Sciatic nerve (tissue), 2 donors: ENCODE measurements at regions not wholly inside any gene's neighbourhood (a gene's known extent, or its start where the extent isn't known, plus 50 kb on each side); places are given as distances from the start of the nearest gene placed in this dataset.
"Not testable (repeated sequence)": the region's sequence is repeated elsewhere in the genome, so short reads cannot be mapped to it uniquely, and the experiment has no call there.

Experiments used
- ATAC-seq: fragments of 200-7000 bp; cut with Tn5 transposase; one replicate; pipeline ENCODE4 v1.9.1; 2020; ENCODE audit warnings: mild to moderate bottlenecking, moderate library complexity
- DNase-seq: peaks from one replicate; pipeline ENCODE4 v3.0.0-alpha.2; 2020; ENCODE audit warnings: low spot score
- intact Hi-C: fragments of 100-400 bp; cut with DNase I; formaldehyde crosslinking; loops from one replicate; pipeline ENCODE4 v1.14.2; 2022
- donor health status: DM: no; HTN: no; CAD: no.
- donor health status: DM: no; HTN: no; CAD: no.

DNA sequence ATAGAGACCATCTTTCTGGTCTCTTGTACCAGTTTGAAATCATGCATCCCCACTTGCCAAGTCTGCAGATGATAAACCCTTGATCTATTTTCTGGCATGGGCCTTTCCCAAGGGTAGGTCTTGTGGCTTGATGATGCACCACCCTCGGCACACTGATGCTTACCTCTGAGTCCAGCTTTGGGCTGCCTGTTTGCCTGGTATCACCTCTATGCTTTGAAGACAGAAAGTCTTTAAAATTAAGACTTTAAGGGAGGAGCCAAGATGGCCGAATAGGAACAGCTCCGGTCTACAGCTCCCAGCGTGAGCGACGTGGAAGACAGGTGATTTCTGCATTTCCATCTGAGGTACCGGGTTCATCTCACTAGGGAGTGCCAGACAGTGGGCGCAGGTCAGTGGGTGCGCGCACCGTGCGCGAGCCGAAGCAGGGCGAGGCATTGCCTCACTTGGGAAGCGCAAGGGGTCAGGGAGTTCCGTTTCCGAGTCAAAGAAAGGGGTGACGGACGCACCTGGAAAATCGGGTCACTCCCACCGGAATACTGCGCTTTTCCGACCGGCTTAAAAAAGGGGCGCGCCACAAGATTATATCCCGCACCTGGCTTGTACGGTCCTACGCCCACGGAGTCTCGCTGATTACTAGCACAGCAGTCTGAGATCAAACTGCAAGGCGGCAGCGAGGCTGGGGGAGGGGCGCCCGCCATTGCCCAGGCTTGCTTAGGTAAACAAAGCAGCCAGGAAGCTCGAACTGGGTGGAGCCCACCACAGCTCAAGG lies 202.4 kb upstream of the MCHR2 start:
- DNase-seq, ATAC-seq, intact Hi-C loops: not testable (repeated sequence)

DNA sequence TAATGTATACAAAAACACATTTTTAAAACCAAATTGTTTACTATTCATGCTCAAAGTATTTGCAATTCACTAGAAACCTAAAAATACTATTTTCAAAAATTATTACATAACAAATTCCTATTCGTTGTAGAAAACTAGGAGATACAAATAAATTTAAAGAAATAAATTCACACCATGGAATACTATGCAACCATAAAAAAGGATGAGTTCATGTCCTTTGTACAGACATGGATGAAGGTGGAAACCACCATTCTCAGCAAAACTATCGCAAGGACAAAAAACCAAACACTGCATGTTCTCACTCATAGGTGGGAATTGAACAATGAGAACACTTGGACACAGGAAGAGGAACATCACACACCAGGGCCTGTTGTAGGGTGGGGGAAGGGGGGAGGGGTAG lies 201.2 kb upstream of the MCHR2 start:
- intact Hi-C loops, ATAC-seq, DNase-seq: not testable (repeated sequence)

DNA sequence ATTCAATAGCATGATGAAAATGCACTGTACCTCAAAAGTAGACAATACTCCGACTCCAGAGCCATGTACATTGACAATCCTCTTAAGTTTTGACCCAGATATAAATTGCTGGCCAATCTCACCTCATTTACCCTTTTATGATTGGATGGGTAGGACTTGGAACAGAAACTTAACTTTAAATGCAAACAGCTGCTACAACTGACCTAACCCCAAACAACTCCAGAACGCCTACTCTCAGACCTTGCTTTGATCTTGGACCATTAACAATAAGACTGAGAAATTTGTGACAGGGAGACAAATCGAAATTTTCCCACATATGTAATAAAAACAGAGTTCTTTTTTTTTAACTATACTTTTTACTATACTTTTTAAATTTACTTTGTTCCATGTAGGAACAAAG lies 200.5 kb upstream of the MCHR2 start:
- DNase-seq (no peak), ATAC-seq (no peak)
- intact Hi-C loops: no loop called here

DNA sequence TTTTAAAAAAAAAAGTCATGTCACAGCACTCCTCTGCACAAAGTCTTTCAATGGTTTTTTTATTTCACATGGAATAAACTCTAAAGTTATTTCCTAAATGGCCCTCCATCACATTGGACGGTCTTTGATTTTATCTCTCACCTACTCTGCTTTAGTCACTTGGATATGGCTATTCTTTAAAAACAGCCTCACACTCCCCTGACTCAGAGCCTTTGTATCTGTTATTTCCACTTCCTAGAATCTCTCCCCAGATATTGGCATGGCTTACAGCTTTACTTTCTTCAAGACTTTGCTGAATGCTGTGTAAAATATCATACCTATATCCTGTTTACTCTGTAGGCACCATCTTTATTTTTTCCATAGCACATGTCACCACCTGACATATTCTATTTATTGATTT lies 194.7 kb upstream of the MCHR2 start:
- intact Hi-C loops: no loop called here
- ATAC-seq: no peak
- no peak for DNase-seq

DNA sequence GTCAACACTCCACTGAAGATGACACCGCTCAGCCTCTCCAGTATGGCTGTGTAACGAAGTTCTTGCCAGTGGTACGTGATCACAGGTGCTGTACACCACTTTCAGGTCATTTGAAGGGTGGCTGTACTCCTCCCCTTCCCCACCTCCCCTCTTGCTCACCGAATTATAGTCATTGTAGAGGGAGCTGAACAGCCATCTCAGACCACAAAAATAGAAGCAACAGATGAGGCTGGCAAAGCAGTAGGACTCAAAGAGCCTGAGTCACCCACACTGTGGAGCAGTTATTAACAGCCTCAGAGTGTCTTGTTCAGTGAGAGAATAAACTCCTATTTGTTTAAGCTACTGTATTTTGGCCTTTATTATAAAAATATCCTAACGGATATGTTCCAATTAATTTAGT lies 192.5 kb upstream of the MCHR2 start:
- intact Hi-C loops: no loop called here
- ATAC-seq (no peak), DNase-seq (no peak)

DNA sequence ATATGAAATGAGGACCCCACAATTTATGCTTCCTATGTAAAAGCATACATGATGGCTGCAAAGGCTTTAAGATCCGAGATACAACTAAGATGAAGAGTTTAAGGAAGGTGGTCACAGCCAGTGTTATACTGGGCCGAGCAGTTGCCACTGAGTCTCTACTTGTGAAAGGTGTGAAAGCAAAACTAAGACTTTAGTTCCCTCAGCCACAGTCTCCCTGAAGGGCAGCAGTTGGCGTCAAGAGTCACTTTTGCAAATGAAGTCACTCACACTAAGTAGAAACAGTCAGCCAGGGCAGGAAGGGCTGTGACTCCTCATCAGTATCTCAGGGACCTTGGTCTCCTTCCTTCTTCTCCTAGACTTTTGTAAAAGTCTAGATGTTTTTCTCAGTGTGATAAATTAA lies 191.6 kb upstream of the MCHR2 start:
- ATAC-seq (no peak), DNase-seq (no peak)
- intact Hi-C loops: no loop called here

DNA sequence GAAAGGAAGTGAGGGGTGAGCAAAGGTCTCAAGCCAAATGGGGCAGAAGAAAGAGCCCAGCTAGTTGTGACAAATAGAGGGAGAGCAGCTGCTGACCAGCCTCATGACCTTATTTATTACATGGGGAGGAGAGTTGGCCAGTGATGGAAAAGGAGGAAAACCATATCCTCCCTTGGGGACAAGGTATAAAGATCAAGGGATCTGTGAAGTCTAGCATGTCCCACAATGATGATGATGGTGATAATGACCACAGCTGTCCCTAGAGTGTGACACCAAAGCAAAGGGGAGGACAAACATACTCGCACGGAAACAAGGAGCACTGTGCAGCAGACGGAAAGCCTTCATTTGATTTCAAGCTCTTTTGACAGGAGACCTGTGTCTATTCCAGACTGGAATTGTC lies 190.4 kb upstream of the MCHR2 start:
- intact Hi-C loops: no loop called here
- ATAC-seq (peak; percentile 30), DNase-seq (no peak)

DNA sequence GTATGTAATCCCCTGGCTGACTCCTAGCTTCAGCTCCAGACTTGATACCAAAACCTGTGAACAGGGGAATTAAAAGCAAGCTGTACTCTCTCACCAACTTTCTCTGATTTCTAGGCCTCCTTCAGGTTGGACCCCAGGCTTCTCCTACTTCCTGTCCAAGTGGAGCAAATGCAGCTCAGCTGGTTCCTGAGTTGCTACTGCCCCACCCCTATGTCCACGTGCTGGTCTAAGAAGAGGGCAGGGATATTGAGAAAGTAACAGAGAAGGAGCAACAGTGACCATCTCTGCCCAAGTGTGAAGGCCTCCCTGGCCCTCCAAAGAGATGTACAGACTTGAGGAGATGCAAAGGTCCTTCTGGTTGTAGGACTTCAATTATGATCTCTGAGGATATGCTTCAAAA lies 188.3 kb upstream of the MCHR2 start:
- intact Hi-C loops: no loop called here
- DNase-seq (no peak), ATAC-seq (no peak)

DNA sequence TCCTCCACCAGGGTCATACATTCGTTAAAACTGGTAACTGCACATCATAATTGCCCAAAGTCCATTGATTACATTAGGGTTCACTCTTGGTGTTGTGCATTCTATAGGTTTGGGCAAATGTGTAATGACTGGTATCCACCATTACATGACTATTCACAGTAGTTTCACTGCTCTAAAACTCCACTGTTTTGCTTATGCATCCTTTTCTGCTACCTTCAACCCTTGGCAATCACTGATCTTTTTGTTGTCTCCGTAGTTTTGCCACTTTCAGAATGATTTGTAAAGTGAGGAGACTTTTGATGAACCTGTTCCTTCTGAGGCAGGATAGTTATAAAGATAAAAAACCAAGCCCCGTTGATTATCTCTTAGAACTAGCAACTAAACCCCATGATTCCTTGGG lies 187.3 kb upstream of the MCHR2 start:
- intact Hi-C loops: no loop called here
- ATAC-seq (no peak), DNase-seq (no peak)

DNA sequence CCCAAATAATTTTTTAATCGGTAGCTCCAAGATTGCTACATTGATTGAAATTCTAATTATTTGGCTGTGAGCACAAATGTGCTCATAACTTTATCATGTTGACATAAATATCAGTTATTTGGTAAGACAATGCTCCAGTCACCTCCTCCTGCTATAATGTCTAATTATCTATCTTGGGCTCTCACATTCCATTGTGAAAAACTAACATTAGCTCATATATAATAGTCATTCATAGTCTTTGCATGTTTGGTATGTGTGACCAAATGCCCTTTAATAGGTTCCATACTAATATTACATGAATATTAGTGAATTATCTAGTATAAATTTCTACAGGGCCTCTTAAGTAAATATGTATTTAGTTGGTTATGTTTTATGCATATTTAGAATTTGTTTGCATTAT lies 185.6 kb upstream of the MCHR2 start:
- DNase-seq: no peak
- intact Hi-C loops: no loop called here
- no peak for ATAC-seq

DNA sequence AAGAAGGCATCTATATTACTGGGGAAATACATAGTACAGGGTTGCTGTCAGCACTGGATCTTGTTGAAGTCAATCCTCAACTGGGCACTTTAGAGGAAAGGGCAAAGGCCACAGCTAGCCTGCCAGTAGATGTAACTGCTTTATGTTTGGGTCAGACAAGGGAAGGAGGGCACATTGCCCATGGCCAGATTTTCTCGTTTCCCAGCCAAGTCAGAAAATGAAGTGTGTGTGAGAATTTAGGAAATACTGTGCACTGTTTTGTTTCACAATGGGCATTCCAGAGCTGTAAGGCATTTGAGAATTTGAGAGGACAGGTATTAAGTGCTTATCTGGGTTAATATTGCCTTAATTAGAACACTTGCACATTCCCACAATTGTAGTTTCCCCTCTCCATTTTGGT lies 183.9 kb upstream of the MCHR2 start:
- DNase-seq (no peak), ATAC-seq (no peak)
- intact Hi-C loops: no loop called here

DNA sequence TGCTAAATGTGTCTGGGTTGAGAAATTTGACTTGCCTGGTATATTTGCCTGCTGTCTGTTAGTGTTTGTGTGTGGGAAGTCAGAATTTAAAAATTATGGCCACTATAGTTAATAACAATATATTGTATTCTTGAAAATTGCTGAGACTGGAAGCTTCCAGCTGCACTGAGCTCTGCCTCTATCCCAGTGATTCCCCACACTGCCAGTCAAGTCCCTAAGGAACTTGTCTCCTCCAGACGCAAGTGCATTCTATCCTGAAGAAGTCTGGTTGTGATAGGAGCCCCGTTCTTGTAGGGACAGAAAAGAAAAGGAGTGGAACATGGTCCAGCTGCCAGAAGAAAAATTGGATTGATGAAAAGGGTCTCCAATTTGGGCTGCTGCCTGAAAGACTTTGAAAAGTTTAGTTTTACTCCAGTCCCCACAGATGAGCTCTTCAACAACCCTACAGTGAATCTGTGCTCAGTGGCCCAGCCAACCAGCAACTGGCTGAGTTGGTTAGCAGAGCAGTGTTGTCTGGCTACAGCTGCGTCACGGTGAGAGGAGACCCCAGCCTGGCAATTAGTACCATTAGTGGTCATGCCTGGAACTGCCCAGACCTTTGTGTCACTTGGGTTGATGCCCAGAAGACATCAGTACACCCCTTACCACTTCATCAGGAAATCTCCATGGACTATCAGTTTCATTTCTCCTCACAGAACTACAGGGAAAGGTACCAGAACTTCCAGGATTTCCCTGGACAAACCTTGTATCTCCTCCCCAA lies 183.1 kb upstream of the MCHR2 start:
- no peak for DNase-seq
- intact Hi-C loops: no loop called here
- peak; percentile 35 for ATAC-seq

DNA sequence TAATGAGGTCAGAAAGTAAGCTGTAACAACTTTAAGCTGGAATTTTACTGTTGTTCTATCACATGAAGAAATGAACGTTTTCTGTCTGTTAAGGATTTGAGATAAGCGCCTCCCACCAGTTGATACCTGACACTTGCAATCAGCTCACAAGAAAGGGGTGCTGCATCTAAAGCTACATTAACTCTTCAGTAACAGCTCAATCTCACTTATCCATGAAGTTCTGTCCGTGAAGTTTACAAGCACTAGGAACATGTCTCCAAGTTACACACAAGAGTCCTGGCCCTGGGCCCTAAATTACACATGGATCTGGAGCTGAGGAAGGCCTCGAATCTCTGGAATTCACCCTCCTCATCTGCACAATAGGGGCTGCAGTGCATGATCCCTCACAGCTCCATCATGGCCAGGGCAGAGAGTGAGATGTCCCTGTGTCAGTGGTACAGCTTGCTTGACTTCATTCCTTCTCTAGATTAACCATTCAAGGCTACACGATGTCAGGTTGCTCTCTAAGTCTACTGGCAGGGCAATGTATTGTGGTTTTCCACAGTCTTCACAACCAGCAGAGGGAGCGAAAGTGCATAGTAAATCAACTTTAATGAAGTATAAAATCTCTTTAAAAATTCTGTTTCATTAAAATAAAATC lies 182.4 kb upstream of the MCHR2 start:
- DNase-seq: no peak
- ATAC-seq: peak; percentile 80
- intact Hi-C loops: no loop called here

DNA sequence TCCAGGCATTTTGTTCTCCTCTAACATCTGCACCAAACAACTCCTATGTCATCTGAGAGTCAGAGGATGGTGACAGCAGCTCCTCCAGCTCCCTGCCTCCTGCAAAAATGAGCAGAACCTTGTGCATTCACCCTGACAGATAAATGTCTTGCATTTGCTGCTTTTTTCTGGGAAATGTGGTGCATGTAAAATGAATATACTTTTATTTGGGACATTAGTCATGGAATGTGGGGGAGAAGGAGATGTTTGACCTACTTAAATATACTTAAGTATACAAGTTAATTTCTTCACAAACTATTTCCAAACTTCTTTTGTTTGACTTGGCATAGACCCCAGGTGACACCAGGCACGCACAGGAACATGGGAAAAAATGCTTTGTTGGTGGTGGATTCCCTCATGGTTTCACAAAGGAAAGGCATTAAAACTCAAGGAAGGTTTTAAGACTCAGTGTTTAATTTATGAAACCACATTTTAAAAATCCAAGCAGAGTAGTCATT lies 181.8 kb upstream of the MCHR2 start:
- DNase-seq (no peak), ATAC-seq (peak; percentile 81)
- intact Hi-C loops: no loop called here

DNA sequence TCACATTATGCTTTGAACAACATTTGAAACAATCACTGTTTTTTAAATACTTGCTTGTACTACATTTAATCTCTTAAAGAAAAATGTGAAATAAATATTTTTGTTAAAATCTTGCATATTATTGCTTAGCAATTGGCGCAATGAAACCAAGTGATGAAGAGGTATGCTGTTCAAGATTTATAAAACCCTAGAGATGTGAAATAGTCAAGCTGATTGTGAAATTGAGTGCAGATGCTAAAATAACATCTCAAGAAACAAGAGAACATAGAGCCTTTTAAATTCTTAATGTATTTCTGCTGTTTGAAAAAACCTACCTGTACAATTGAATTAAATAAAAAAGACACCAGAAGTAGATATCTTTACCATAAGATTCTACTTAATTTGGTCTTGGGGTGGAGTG lies 179.2 kb upstream of the MCHR2 start:
- intact Hi-C loops: no loop called here
- no peak for DNase-seq
- ATAC-seq: no peak

DNA sequence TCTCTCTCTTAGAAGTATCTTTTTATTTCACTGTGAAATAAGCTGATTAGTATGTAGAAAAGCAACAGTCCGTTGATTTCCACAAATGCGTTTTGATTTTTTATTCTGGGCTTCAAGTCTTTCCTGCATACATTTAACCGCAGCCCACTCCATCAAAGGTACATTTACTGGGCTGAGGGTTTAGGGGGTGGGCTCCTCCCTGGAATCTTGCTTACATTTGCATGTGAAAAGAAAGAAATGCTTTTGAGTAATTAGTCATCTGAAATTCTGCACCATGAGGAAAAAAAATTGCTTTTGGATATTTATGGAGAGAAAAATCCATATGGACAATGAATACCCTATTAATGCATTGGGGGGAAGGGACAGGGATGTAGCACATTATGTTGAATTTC lies 178.3 kb upstream of the MCHR2 start:
- DNase-seq (no peak), ATAC-seq (no peak)

DNA sequence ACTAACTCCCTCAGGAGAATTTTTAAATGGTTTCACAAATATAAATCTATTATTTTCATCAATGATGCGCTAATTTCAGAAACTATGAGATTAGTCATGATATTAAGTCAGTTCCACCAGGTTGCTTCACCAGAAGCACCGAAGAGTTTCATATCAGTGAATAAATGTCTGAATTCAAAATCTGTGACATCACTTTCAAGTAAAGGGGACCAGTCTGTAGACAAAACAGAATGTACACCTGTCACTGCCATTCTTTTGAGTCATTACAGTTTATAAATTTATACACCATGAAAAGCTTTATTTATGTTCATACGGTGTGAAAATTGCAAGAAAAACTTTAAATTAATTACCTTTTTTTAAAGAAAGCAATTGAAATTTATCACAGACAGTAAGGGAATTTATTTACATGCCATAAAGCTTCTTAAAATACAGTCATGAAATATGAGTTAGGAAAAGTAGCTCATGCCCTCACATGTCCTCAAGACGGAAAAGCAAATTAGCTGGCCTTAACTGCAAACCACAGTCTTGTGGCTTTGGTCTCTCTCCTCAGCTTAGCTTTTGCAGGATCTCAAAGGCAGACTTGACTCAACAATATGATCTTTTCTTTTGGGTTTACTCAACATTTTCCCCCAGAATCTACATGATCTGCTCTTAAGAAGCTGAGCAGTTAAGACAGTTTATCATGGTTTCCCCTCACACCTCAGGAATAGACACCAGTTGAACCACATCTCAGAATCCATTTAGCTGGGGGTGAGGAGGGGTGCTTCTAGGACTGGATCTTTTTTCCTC lies 177.7 kb upstream of the MCHR2 start:
- no peak for DNase-seq
- no peak for ATAC-seq
- intact Hi-C loops: no loop called here

More for the DNA sequence above, 178.3 kb upstream of the MCHR2 start:
- intact Hi-C loops: no loop called here

DNA sequence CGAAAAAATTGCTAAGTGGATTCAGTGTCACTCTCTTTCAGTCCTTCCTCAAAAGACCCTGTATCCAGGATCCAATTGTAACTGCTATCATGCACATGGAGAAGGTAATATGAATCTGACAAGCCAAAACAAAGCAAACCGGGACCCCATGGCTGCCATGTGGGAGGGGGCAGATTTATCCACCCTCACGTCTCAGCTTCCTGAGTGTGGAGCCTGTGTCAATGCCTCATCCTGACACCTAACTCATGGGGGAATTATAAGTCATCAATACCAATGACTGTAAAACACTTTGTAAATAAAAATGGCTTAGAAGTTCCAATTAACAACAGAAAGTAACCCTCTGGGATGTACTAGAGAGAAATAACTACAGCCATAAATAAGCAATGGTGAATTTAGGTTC lies 174.1 kb upstream of the MCHR2 start:
- DNase-seq (no peak), ATAC-seq (no peak)
- intact Hi-C loops: no loop called here

DNA sequence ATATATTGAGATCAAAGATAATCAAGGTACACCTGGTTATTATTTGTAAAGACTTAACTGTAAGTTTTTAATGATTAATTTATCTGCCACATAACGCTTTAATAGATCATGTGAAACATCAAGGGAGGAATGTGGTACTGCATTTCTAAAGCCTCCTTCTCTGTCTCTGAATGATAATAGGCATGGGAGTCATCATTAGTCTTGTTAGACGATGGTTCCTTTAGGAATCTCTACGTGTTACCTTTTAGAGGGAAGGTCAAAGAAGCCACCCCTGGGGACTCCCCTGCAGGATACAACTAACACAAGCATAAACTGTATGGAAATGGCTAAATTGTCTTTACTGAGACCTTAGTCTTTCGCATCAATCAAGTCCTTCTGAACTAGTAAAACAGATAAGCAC lies 173.6 kb upstream of the MCHR2 start:
- intact Hi-C loops: no loop called here
- no peak for ATAC-seq
- DNase-seq: no peak
